ENCODE measurements at regions not wholly inside any gene's neighbourhood (a gene's known extent, or its start where the extent isn't known, plus 50 kb on each side); places are given as distances from the start of the nearest gene placed in this dataset.

DNA sequence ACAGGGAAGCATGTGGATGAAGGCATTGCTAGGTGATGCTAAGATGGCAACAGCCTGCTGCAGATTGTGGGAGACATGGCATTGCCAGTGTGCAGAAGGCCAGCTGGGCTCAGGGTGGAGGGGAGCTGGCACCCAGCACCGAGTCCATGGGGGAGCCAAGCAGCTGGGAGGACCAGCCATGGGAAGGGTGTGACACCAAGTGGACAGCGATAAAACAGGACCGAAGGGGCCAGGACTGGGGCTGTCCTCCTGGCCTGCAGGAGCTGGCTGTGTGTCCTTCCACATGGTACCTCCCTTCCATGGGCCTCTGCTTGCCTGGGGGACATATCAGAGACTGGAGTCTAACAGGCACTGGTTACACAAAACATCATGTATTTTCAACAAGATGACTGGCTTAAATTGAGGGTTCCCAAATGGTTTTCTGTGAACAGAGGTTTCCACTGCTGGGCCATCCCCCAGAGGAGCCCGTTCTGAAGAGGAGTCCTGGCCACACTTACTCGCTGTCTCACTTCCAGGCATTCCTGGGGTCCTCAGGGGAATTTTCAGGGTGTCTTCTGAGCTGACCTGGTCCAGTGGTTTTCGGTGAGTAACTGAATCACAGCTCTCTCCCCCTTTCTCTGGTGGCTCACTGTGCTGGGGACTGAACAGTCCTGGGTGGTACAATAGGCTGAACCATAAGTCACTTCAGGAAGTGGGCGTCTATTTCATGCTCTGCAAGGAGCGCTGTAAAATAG, 60.4 kb upstream of the TNP1 start:
- H3K27me3 ChIP-seq (replicated peaks; ENCODE audit: control insufficient read depth, insufficient read depth, low read length, poor library complexity, severe bottlenecking) = no peaks in the 10 kb centered on the region

DNA sequence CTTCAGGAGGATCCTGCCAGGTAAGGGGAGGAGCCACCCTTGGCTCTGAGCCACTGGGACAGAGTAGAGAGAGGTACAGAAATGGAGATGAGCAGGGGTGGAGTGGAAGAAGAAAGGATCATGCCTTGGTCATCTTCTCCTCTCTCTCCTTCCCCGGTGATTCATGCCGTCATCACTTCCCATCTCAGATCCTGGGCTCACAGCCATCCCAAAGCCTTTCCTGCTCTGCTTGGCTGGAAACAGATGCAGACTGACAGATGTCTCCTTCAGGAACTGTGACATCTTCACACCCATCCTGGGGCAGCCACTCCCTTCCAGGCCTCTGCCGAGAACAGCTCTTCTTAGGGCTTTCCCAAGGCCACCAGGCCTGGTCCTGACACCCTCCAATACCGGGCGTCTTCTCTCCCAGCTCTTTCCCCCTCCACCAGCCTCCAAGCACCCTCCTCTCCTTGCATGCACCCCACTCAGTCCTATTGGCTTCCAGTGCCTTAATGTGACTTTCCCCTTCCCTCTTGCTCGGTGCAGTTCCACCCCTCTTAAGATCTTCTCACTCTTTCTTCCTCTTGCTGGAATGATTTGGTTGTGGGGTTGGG, 58.3 kb upstream of the TNP1 start:
- Histone ChIP-seq H3K27ac (ENCODE audit: insufficient read depth, low read length, poor library complexity, severe bottlenecking) (no peak overlapping the region), H3K27me3 (replicated peaks; ENCODE audit: control insufficient read depth, insufficient read depth, low read length, poor library complexity, severe bottlenecking) (no peaks in the 10 kb centered on the region), H3K4me3 (ENCODE audit: insufficient read depth, low read depth, low read length, poor library complexity, severe bottlenecking) (no peak overlapping the region), H3K36me3 (ENCODE audit: control insufficient read depth, insufficient read depth, low read length) (no peaks in the 10 kb centered on the region), H3K9me3 (ENCODE audit: control insufficient read depth, low read length) (no peaks in the 10 kb centered on the region), H3K4me1 (ENCODE audit: control insufficient read depth, insufficient read depth, low read length, poor library complexity, severe bottlenecking) (no peaks in the 10 kb centered on the region)
- no peak for DNase-seq

More for the DNA sequence above, 60.4 kb upstream of the TNP1 start:
- Histone ChIP-seq H3K27ac (ENCODE audit: insufficient read depth, low read length, poor library complexity, severe bottlenecking) (no peak overlapping the region), H3K36me3 (ENCODE audit: control insufficient read depth, insufficient read depth, low read length) (no peaks in the 10 kb centered on the region), H3K4me3 (ENCODE audit: insufficient read depth, low read depth, low read length, poor library complexity, severe bottlenecking) (no peak overlapping the region), H3K9me3 (ENCODE audit: control insufficient read depth, low read length) (no peaks in the 10 kb centered on the region), H3K4me1 (ENCODE audit: control insufficient read depth, insufficient read depth, low read length, poor library complexity, severe bottlenecking) (no peaks in the 10 kb centered on the region)
- DNase-seq = no peak

DNA sequence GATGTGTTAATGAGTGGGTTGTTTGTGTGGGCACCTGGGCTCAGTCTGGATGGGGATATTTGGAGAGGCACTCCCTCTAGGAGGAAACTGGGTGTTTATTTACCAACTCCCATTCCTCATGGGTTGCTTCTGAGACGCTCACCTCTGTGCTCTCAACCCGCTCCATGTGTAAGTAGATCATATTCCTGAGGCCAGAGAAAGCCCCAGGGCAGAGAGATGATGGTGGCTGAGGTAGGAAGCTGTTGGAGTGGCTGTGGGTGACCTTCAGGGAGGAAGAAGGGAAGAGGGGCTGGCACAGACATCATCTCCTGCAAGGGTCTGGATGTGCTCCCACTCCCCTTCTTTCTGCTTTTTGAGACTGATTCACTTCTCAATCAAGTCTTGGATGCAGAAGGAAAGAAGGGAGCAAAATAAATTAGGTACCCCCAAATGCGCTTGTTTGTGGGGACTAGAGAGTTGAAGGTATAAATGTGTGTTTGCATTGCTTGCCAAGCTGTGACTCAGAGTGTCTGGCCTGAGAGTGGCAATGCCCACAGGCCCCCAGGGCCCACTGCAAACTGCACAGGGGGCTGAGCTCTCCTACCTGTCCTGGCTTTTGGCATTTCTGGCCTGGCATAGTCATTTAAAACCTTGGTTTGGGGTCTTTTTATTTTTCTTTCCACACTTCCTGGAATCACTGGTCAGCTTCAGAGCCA, 57.2 kb upstream of the TNP1 start:
- H3K27ac ChIP-seq (ENCODE audit: insufficient read depth, low read length, poor library complexity, severe bottlenecking) = no peak overlapping the region
- no peaks in the 10 kb centered on the region for H3K9me3 ChIP-seq (ENCODE audit: control insufficient read depth, low read length)
- H3K36me3 ChIP-seq (ENCODE audit: control insufficient read depth, insufficient read depth, low read length) = no peaks in the 10 kb centered on the region
- no peak overlapping the region for H3K4me3 ChIP-seq (ENCODE audit: insufficient read depth, low read depth, low read length, poor library complexity, severe bottlenecking)
- DNase-seq = no peak
- H3K27me3 ChIP-seq (replicated peaks; ENCODE audit: control insufficient read depth, insufficient read depth, low read length, poor library complexity, severe bottlenecking) = no peaks in the 10 kb centered on the region
- no peaks in the 10 kb centered on the region for H3K4me1 ChIP-seq (ENCODE audit: control insufficient read depth, insufficient read depth, low read length, poor library complexity, severe bottlenecking)

DNA sequence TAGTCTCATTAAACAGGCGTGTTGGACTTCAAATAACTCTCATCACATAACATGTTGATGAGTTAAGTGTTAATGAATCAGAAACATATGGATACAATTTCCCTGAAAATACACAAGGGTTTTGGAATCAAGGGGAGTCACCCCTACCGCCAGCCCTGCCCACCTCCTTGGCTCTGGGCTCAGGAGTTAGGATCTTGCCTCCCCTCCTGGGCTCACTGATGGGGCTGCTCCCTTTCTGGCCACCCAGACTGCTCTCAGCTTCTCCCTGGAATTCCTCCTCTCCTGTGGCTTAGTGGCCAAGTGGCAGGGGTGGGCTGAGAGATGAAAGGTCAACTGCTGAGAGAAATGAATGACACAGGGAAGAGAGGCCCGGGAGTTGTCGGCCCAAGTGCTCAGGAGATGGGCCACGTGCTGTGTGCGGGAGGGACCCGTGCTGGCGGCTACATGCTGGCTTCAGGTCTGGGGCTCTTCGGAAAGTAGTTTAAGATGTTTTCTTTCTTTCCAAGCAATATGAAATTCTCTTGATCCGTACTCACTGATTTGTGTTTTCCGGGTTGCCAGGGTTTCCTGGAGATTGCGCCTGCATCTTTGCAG, 55.8 kb upstream of the TNP1 start:
- no peaks in the 10 kb centered on the region for H3K4me1 ChIP-seq (ENCODE audit: control insufficient read depth, insufficient read depth, low read length, poor library complexity, severe bottlenecking)
- no peak for DNase-seq
- H3K27ac ChIP-seq (ENCODE audit: insufficient read depth, low read length, poor library complexity, severe bottlenecking) = no peak overlapping the region
- no peaks in the 10 kb centered on the region for H3K9me3 ChIP-seq (ENCODE audit: control insufficient read depth, low read length)
- no peak overlapping the region for H3K4me3 ChIP-seq (ENCODE audit: insufficient read depth, low read depth, low read length, poor library complexity, severe bottlenecking)
- H3K36me3 ChIP-seq (ENCODE audit: control insufficient read depth, insufficient read depth, low read length) = no peaks in the 10 kb centered on the region
- H3K27me3 ChIP-seq (replicated peaks; ENCODE audit: control insufficient read depth, insufficient read depth, low read length, poor library complexity, severe bottlenecking) = no peaks in the 10 kb centered on the region

DNA sequence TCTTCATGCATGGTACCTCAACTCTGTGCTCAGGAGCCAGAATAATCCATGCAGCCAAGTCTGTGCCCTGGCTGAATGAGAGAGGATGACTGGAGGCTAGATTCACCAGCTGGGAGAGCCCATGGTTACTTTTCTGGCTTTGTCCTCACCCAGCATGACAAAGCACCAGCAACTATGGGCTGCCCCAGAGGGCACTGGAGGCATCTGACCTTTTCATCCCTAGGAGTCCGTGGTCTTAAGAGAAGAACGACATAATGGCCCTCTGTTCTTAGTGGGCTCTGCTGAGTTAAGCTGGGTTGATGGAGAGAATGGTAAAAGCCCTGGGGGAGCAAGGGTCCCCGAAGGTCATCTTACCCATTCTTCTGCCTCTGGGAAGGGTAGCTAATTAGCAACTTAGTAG, 54.6 kb upstream of the TNP1 start:
- no peak for DNase-seq
- Histone ChIP-seq H3K27me3 (replicated peaks; ENCODE audit: control insufficient read depth, insufficient read depth, low read length, poor library complexity, severe bottlenecking) (no peaks in the 10 kb centered on the region), H3K4me1 (ENCODE audit: control insufficient read depth, insufficient read depth, low read length, poor library complexity, severe bottlenecking) (no peaks in the 10 kb centered on the region), H3K4me3 (ENCODE audit: insufficient read depth, low read depth, low read length, poor library complexity, severe bottlenecking) (no peak overlapping the region), H3K9me3 (ENCODE audit: control insufficient read depth, low read length) (no peaks in the 10 kb centered on the region), H3K27ac (ENCODE audit: insufficient read depth, low read length, poor library complexity, severe bottlenecking) (no peak overlapping the region), H3K36me3 (ENCODE audit: control insufficient read depth, insufficient read depth, low read length) (no peaks in the 10 kb centered on the region)

GRCh38 chr2:216911886-216912285, 52.0 kb upstream of the TNP1 start:
- Histone ChIP-seq H3K36me3 (ENCODE audit: control insufficient read depth, insufficient read depth, low read length) (no peaks in the 10 kb centered on the region), H3K4me3 (ENCODE audit: insufficient read depth, low read depth, low read length, poor library complexity, severe bottlenecking) (no peak overlapping the region), H3K9me3 (ENCODE audit: control insufficient read depth, low read length) (no peaks in the 10 kb centered on the region), H3K27me3 (replicated peaks; ENCODE audit: control insufficient read depth, insufficient read depth, low read length, poor library complexity, severe bottlenecking) (no peaks in the 10 kb centered on the region), H3K4me1 (ENCODE audit: control insufficient read depth, insufficient read depth, low read length, poor library complexity, severe bottlenecking) (no peaks in the 10 kb centered on the region), H3K27ac (ENCODE audit: insufficient read depth, low read length, poor library complexity, severe bottlenecking) (no peak overlapping the region)
- DNase-seq = no peak

- Histone ChIP-seq H3K27ac (ENCODE audit: insufficient read depth, low read length, poor library complexity, severe bottlenecking) (no peak overlapping the region), H3K9me3 (ENCODE audit: control insufficient read depth, low read length) (no peaks in the 10 kb centered on the region), H3K4me1 (ENCODE audit: control insufficient read depth, insufficient read depth, low read length, poor library complexity, severe bottlenecking) (no peaks in the 10 kb centered on the region), H3K27me3 (replicated peaks; ENCODE audit: control insufficient read depth, insufficient read depth, low read length, poor library complexity, severe bottlenecking) (peaks cover 3% of the 10 kb centered on the region), H3K36me3 (ENCODE audit: control insufficient read depth, insufficient read depth, low read length) (no peaks in the 10 kb centered on the region), H3K4me3 (ENCODE audit: insufficient read depth, low read depth, low read length, poor library complexity, severe bottlenecking) (no peak overlapping the region)
- no peak for DNase-seq
Measured at GRCh38 chr2:216911008-216911407, 51.1 kb upstream of the TNP1 start.

GRCh38 chr2:216909541-216910210, 49.8 kb upstream of the TNP1 start:
- no peak for DNase-seq
- Histone ChIP-seq H3K4me3 (ENCODE audit: insufficient read depth, low read depth, low read length, poor library complexity, severe bottlenecking) (no peak overlapping the region), H3K27me3 (replicated peaks; ENCODE audit: control insufficient read depth, insufficient read depth, low read length, poor library complexity, severe bottlenecking) (peaks cover 3% of the 10 kb centered on the region), H3K27ac (ENCODE audit: insufficient read depth, low read length, poor library complexity, severe bottlenecking) (no peak overlapping the region), H3K9me3 (ENCODE audit: control insufficient read depth, low read length) (no peaks in the 10 kb centered on the region), H3K36me3 (ENCODE audit: control insufficient read depth, insufficient read depth, low read length) (no peaks in the 10 kb centered on the region), H3K4me1 (ENCODE audit: control insufficient read depth, insufficient read depth, low read length, poor library complexity, severe bottlenecking) (no peaks in the 10 kb centered on the region)
